K562 (cell line): ENCODE measurements at regions not wholly inside any gene's neighbourhood (a gene's known extent, or its start where the extent isn't known, plus 50 kb on each side); places are given as distances from the start of the nearest gene placed in this dataset.

Experiments used
- ATAC-seq: fragments of 200-7000 bp; cut with Tn5 transposase; 3 replicates; pipeline ENCODE4 v1.9.1; 2020; ENCODE audit warnings: moderate library complexity
- BruUV-seq: library from RNA; stranded (reverse); fragments of 400-500 nt; replicated peaks from 2 replicates; lab custom pipeline; 2021; lab: Mats Ljungman, UMichigan
- CTCF ChIA-PET: fragments of 300-600 bp; formaldehyde crosslinking; extraction: SDS; loops from one replicate; lab custom pipeline; 2021; ENCODE audit warnings: low intra/inter-chr PET ratio; lab: Yijun Ruan, JAX
- POLR2A ChIA-PET: fragments of 300-600, 350-650 bp; sonication (Branson Sonifier 250); formaldehyde crosslinking; extraction: SDS; loops from one replicate; lab custom pipeline; 2021; ENCODE audit warnings: antibody characterized with exemption, inconsistent platforms; lab: Yijun Ruan, JAX
- DNase-seq, 4 experiments: peaks; one replicate each; pipeline versions ENCODE4 v3.0.0 to v3.0.0-alpha.2; 2011 to 2018; ENCODE audit warnings: low spot score in 3 of 4, mixed read lengths in 3 of 4; ENCODE audit errors: extremely low read depth in 1 of 4
- FAIRE-seq: peaks from 2 replicates; lab custom pipeline; 2011; peaks lifted over from hg19 to GRCh38; lab: Jason Lieb, UNC
- H2AFZ ChIP-seq: 2 replicates; pipeline ENCODE4 v1.6.0; 2011; ENCODE audit warnings: low read depth, low read length, control low read depth, inconsistent platforms
- H3K27ac ChIP-seq: fragments of 200-600 bp; 3 replicates; pipeline ENCODE4 v1.8.0; 2011; ENCODE audit warnings: low read depth, mild to moderate bottlenecking, control low read depth, inconsistent platforms, low read length, moderate library complexity, mixed read lengths; ENCODE audit errors: extremely low read depth
- H3K27me3 ChIP-seq, 2 experiments: fragments of 300-600 bp in 1 of 2; 2 replicates in 1 of 2; 3 replicates in 1 of 2; pipeline versions ENCODE4 v1.6.0 to v1.8.0; 2011; ENCODE audit warnings: inconsistent platforms in 2 of 2, low read length in 2 of 2, mild to moderate bottlenecking in 1 of 2, mixed read lengths in 1 of 2, moderate library complexity in 1 of 2; ENCODE audit not compliant: control insufficient read depth in 2 of 2, insufficient read depth in 2 of 2
- H3K36me3 ChIP-seq: fragments of 300-600 bp; 3 replicates; pipeline ENCODE4 v1.8.0; 2011; ENCODE audit warnings: mild to moderate bottlenecking, low read length, inconsistent platforms; ENCODE audit not compliant: control insufficient read depth, insufficient read depth
- H3K4me1 ChIP-seq, 2 experiments: fragments of 200-600 bp in 1 of 2; replicated peaks in 1 of 2; 2 replicates in 1 of 2; 3 replicates in 1 of 2; pipeline versions ENCODE4 v1.5.1 to v1.8.0; 2011; ENCODE audit warnings: inconsistent platforms in 2 of 2, low read length in 2 of 2, mild to moderate bottlenecking in 1 of 2, mixed read lengths in 1 of 2, moderate library complexity in 1 of 2; ENCODE audit not compliant: control insufficient read depth in 2 of 2, insufficient read depth in 2 of 2
- H3K4me2 ChIP-seq: 2 replicates; pipeline ENCODE4 v1.6.1; 2011; ENCODE audit warnings: low read length, control low read depth, inconsistent platforms, mixed read lengths; ENCODE audit not compliant: insufficient read depth
- H3K4me3 ChIP-seq: fragments of 200-600 bp; sonication (generic), shearing (Covaris generic); 2 replicates; pipeline ENCODE4 v1.5.1; 2016; ENCODE audit warnings: control low read depth, inconsistent platforms
- H3K79me2 ChIP-seq: fragments of 200-600 bp; 3 replicates; pipeline ENCODE4 v1.8.0; 2011; ENCODE audit warnings: low read length, inconsistent platforms; ENCODE audit not compliant: control insufficient read depth, insufficient read depth
- H3K9ac ChIP-seq, 2 experiments: 2 replicates each; pipeline versions ENCODE4 v1.6.0 to v1.6.1; 2011; ENCODE audit warnings: low read depth in 2 of 2, low read length in 2 of 2, control low read depth in 1 of 2, inconsistent platforms in 1 of 2, mild to moderate bottlenecking in 1 of 2, mixed read lengths in 1 of 2; ENCODE audit not compliant: insufficient read depth in 1 of 2
- H3K9me1 ChIP-seq: one replicate; pipeline ENCODE4 v1.6.0; 2011; ENCODE audit warnings: inconsistent platforms, mild to moderate bottlenecking, low read length, moderate library complexity; ENCODE audit not compliant: control insufficient read depth, insufficient read depth
- H3K9me3 ChIP-seq: replicated peaks from 2 replicates; pipeline ENCODE4 v1.5.1; 2011; ENCODE audit warnings: low read depth, low read length, inconsistent platforms; ENCODE audit not compliant: control insufficient read depth, insufficient read depth
- H4K20me1 ChIP-seq: replicated peaks from 2 replicates; pipeline ENCODE4 v1.6.1; 2011; ENCODE audit warnings: low read length, inconsistent platforms, mixed read lengths; ENCODE audit not compliant: control insufficient read depth, insufficient read depth
- ARID3A ChIP-seq: IDR thresholded peaks from 2 replicates; pipeline ENCODE4 v1.6.1; 2012; ENCODE audit warnings: low read depth, low read length, improper control_type of control experiment, borderline replicate concordance
- CREB3L1 ChIP-seq: fragments of 450-650 bp; IDR thresholded peaks from 2 replicates; pipeline ENCODE4 v1.6.1; 2014; ENCODE audit warnings: low read depth, mild to moderate bottlenecking, moderate library complexity, borderline replicate concordance
- FOXJ3 ChIP-seq: sonication (generic); formaldehyde crosslinking; IDR thresholded peaks from 2 replicates; pipeline ENCODE4 v1.4.0; 2020; ENCODE audit warnings: mild to moderate bottlenecking, missing genetic modification reagents
- GTF2E2 ChIP-seq: fragments of 200-800 bp; sonication (Bioruptor generic); IDR thresholded peaks from 2 replicates; pipeline ENCODE4 v1.6.1; 2016; ENCODE audit warnings: missing genetic modification characterization, missing compliant biosample characterization
- NCOA1 ChIP-seq: fragments of 450-650 bp; IDR thresholded peaks from 2 replicates; pipeline ENCODE4 v1.6.1; 2016; ENCODE audit warnings: low read depth
- RFX1 ChIP-seq: fragments of 450-650 bp; IDR thresholded peaks from 2 replicates; pipeline ENCODE4 v1.6.1; 2016; ENCODE audit warnings: mild to moderate bottlenecking, moderate library complexity
- TGIF2 ChIP-seq: sonication (generic); formaldehyde crosslinking; IDR thresholded peaks from 2 replicates; pipeline ENCODE4 v1.8.1; 2022; ENCODE audit warnings: mild to moderate bottlenecking, missing genetic modification reagents, moderate library complexity
- ZBTB33 ChIP-seq: sonication (generic); formaldehyde crosslinking; IDR thresholded peaks from 2 replicates; pipeline ENCODE4 v1.8.1; 2023; ENCODE audit warnings: mild to moderate bottlenecking, missing genetic modification reagents
- ZKSCAN3 ChIP-seq: fragments of 250-450 bp; sonication (Bioruptor Pico); IDR thresholded peaks from 2 replicates; pipeline ENCODE4 v1.4.0; 2020
- ZNF175 ChIP-seq: fragments of 200-800 bp; sonication (Bioruptor generic); IDR thresholded peaks from 2 replicates; pipeline ENCODE4 v1.6.1; 2016; ENCODE audit warnings: low read depth, mild to moderate bottlenecking, missing genetic modification characterization, missing compliant biosample characterization
- ZNF184 ChIP-seq: sonication (generic); formaldehyde crosslinking; IDR thresholded peaks from 2 replicates; pipeline ENCODE4 v1.5.0; 2020; ENCODE audit warnings: missing genetic modification reagents
- ZNF668 ChIP-seq: fragments of 250-450 bp; sonication (Bioruptor Pico); IDR thresholded peaks from 2 replicates; pipeline ENCODE4 v1.8.0; 2022; ENCODE audit warnings: mild to moderate bottlenecking, inconsistent platforms
- WGBS: fragments of 100-300 bp; shearing (Covaris generic); methylation state at CpG from one replicate; pipeline ENCODE4 v1.1.6; 2016; ENCODE audit warnings: low coverage, mixed read lengths; ENCODE audit not compliant: insufficient coverage; ENCODE audit errors: missing lambda C conversion rate; 5-methylcytosine and 5-hydroxymethylcytosine counted together
- in situ Hi-C: fragments of 300-500 bp; cut with MboI; formaldehyde crosslinking; loops from 4 replicates; pipeline ENCODE4 v1.15.0; 2018; ENCODE audit warnings: inconsistent platforms, mixed read lengths
- intact Hi-C: fragments of 100-400 bp; cut with micrococcal nuclease; formaldehyde crosslinking; loops from 2 replicates; pipeline ENCODE4 v1.14.2; 2022

GRCh38 chr4:135838889-135839288 lies 1637.3 kb upstream of the PABPC4L start:
- ATAC-seq, result no peak
- Histone ChIP-seq H3K27ac (no peak overlapping the region), H3K27me3 (no peaks in the 10 kb centered on the region), H3K79me2 (no peaks in the 10 kb centered on the region), H3K9me3 (no peaks in the 10 kb centered on the region), H3K36me3 (no peaks in the 10 kb centered on the region), H3K9me1 (no peaks in the 10 kb centered on the region), H4K20me1 (no peaks in the 10 kb centered on the region), H3K4me2 (no peak overlapping the region), H3K4me1 (no peaks in the 10 kb centered on the region), H3K4me3 (no peak overlapping the region), H3K9ac (no peak overlapping the region), H2AFZ (no peak overlapping the region)
- FAIRE-seq, result no peak
- no peak for TF ChIP-seq ARID3A
- TF ChIP-seq FOXJ3 (CRISPR knock-in tag), result no peak
- no peak for TF ChIP-seq ZNF184 (CRISPR knock-in tag)
- TF ChIP-seq ZNF668 (CRISPR knock-in tag), result no peak
- TF ChIP-seq RFX1, result peak; percentile 47
- WGBS, result 0% methylated on average over 1 of the region's 1 CpG
- CTCF ChIA-PET, result no interaction called here
- intact Hi-C loops, result no loop called here
- in situ Hi-C loops, result no loop called here
- POLR2A ChIA-PET, result no interaction called here
- BruUV-seq, result no TSS peak
- DNase-seq, result no peak

DNA sequence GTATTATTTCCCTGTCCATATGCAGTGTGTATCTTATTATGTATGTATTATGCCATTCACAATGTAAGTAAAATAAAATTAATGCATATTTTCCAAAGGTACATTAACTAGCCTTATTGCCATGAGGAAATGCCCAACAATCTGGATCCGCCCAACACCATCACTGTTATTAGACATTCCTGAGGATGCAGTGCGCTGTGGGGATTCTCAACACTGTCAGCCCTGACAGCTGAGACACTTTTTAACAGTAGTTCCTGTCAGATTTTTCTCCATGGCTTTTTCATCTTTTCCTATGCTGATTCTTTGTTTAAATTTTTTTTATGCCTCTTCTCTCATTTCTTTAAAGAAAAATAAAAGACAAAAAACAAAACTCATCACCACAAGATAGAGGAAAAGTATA lies 1632.9 kb upstream of the PABPC4L start:
- no peaks in the 10 kb centered on the region for H4K20me1 ChIP-seq
- WGBS, result 0% methylated on average over 2 of the region's 2 CpGs
- no peak overlapping the region for H3K4me2 ChIP-seq
- H3K27me3 ChIP-seq, result no peaks in the 10 kb centered on the region
- no peak overlapping the region for H2AFZ ChIP-seq
- no peak overlapping the region for H3K4me3 ChIP-seq
- ATAC-seq, result no peak
- H3K27ac ChIP-seq, result no peak overlapping the region
- intact Hi-C loops (no loop called here), in situ Hi-C loops (no loop called here)
- FAIRE-seq, result no peak
- H3K79me2 ChIP-seq, result no peaks in the 10 kb centered on the region
- H3K36me3 ChIP-seq, result no peaks in the 10 kb centered on the region
- BruUV-seq, result no TSS peak
- no peaks in the 10 kb centered on the region for H3K4me1 ChIP-seq
- DNase-seq, result no peak
- no peaks in the 10 kb centered on the region for H3K9me3 ChIP-seq
- no peak overlapping the region for H3K9ac ChIP-seq
- ChIA-PET CTCF (no interaction called here), POLR2A (no interaction called here)
- no peaks in the 10 kb centered on the region for H3K9me1 ChIP-seq
- TF ChIP-seq TGIF2 (CRISPR knock-in tag) (no peak), ZNF175 (CRISPR knock-in tag) (no peak), CREB3L1 (no peak), GTF2E2 (no peak), ZBTB33 (CRISPR knock-in tag) (no peak), ZKSCAN3 (no peak), NCOA1 (no peak)
